H7 (cell line): ENCODE measurements at regions not wholly inside any gene's neighbourhood (a gene's known extent, or its start where the extent isn't known, plus 50 kb on each side); places are given as distances from the start of the nearest gene placed in this dataset.
"Not testable (repeated sequence)": the region's sequence is repeated elsewhere in the genome, so short reads cannot be mapped to it uniquely, and the experiment has no call there.

Experiments used
- DNase-seq: peaks from one replicate; pipeline ENCODE4 v3.0.0; 2012
- H3K27me3 ChIP-seq: 2 replicates; pipeline ENCODE4 v1.6.0; 2011; ENCODE audit warnings: mild to moderate bottlenecking, low read length; ENCODE audit not compliant: control insufficient read depth, insufficient read depth
- H3K36me3 ChIP-seq: replicated peaks from 2 replicates; pipeline ENCODE4 v1.5.1; 2011; ENCODE audit warnings: low read length; ENCODE audit not compliant: control insufficient read depth, insufficient read depth
- H3K4me3 ChIP-seq: 2 replicates; pipeline ENCODE4 v1.5.1; 2011; ENCODE audit warnings: low read depth, mild to moderate bottlenecking, control low read depth, low read length, moderate library complexity; ENCODE audit not compliant: insufficient read depth

DNA sequence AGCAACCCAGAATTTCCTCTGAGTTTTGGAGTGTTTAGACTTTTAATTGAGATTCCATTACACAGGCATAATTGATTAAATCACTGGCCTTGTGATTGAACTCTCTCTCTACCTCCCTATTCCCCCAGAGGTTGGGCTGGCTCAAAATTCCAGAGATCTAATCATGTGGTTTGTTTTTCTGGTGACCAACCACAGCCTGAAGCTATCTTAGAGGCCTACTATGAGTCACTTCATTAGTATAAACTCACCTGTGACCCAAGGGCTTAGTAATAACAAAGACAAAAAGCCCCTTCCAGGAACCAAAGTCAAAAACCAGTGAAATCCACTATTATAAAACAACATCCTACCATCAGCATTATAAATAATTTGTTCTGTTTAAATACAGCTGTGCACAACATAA is 992.5 kb upstream of the CITED2 start:
- no peaks in the 10 kb centered on the region for H3K27me3 ChIP-seq
- no peak for DNase-seq
- H3K4me3 ChIP-seq: no peak overlapping the region
- H3K36me3 ChIP-seq: no peaks in the 10 kb centered on the region

DNA sequence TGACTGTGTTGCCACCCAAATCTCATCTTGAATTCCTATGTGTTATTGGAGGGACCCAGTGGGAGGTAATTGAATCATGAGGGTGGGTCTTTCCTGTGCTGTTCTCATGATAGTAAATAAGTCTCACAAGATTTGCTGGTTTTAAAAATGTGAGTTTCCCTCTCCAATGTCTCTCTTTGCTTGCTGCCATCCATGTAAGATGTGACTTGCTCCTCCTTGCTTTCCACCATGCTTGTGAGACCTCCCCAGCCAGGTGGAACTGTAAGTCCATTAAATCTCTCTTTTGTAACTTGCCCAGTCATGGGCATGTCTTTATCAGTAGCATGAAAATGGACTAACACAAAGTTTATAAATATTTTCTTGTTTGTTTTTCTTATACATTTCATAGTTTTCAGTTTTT is 990.5 kb upstream of the CITED2 start:
- Histone ChIP-seq H3K27me3 (no peaks in the 10 kb centered on the region), H3K4me3 (no peak overlapping the region), H3K36me3 (no peaks in the 10 kb centered on the region)
- no peak for DNase-seq

DNA sequence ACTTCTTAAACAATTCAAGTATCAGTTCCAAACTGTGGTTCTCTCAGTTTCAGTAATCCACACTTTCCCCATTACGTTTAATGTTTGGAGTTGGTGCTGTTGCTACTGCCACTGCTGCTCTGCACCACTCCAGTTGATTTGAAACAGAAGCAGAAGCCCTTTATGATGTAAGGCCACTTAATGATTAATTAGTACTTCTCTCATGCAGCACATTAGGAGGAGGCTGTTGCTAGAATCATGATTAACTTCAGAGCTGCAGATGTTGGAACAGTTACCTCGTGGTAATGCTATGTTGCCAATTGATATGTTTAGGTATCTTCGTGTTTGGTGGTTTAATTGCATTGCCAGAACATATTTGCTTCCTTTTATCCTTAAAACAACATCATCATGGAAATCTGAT is 986.2 kb upstream of the CITED2 start:
- no peak for DNase-seq
- no peaks in the 10 kb centered on the region for H3K36me3 ChIP-seq
- H3K4me3 ChIP-seq: no peak overlapping the region
- H3K27me3 ChIP-seq: no peaks in the 10 kb centered on the region

DNA sequence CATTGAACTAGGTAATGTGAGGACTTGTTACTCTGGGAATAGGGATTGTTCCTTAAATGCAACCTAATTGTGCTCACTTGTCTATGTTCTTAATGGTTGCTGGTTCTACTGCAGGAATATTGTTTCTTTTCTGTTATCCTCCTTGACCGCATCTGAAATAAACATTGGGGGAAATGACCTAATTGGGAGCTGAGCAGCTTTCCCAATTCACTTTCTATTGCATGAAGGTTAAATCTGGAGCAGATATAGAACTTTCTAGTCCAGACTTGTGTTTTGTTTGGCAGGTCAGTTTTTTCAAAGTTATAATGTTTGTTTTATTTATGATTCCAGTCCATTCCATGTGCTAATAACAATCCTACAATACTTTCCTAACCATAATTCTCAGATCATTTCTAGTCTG is 981.0 kb upstream of the CITED2 start:
- no peak for DNase-seq
- Histone ChIP-seq H3K27me3 (no peaks in the 10 kb centered on the region), H3K4me3 (no peak overlapping the region), H3K36me3 (no peaks in the 10 kb centered on the region)

DNA sequence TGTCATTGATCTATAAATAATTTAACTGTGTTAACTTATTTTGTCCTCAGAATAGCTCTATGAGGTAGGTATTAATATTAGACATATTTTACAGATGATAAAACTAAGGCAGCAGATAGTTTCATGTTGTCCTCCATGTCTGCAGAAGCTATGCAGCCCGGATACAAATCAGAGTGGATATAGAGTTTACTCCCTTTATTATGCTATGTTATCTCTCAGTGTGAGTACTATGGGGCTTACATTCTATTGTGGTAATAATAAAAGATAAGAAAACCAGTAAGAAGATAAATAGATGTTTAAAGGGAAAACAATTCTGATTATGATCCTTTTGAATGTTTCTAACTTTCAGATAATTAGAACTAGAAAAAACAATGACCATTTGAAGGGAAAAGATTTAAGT is 979.8 kb upstream of the CITED2 start:
- no peak for DNase-seq
- Histone ChIP-seq H3K4me3 (no peak overlapping the region), H3K27me3 (no peaks in the 10 kb centered on the region), H3K36me3 (no peaks in the 10 kb centered on the region)

DNA sequence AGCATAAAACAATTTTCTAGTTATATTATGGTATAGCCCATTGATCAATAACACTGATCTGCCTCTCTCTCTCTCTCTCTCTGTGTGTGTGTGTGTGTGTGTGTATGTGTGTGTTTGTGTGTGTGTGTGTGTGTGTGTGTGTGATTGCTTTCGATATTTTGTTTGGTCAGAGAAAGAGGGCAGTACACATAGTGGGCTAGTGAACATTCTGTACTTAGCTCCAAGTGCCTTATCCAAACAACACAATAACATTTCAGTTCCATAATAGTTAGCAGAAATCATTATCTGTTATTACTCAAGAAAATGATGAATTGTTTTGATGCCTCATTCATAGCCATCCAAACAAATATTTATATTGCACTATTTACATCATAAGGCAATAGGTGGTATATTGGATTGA is 979.1 kb upstream of the CITED2 start:
- H3K4me3 ChIP-seq: no peak overlapping the region
- H3K36me3 ChIP-seq: no peaks in the 10 kb centered on the region
- no peak for DNase-seq
- no peaks in the 10 kb centered on the region for H3K27me3 ChIP-seq

DNA sequence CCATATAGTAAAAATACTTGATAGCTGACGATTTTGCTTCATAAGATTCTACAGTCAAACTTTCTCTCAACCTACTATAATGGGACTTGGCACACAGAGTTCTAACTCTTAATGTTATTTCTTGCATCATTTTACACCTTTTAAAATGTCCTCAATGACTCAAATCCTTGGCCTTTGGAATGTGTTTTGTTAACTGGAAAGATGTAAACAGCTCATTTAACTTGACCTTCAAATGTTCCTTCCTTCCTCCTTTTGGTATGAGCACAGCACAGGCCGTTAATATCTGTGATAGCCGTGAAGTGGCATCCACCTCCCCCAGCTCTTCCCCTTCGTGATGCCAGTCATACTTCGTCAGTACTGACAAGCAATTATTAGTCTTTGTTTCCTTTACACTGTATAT is 972.0 kb upstream of the CITED2 start:
- Histone ChIP-seq H3K36me3 (no peaks in the 10 kb centered on the region), H3K4me3 (no peak overlapping the region), H3K27me3 (no peaks in the 10 kb centered on the region)
- DNase-seq: no peak

DNA sequence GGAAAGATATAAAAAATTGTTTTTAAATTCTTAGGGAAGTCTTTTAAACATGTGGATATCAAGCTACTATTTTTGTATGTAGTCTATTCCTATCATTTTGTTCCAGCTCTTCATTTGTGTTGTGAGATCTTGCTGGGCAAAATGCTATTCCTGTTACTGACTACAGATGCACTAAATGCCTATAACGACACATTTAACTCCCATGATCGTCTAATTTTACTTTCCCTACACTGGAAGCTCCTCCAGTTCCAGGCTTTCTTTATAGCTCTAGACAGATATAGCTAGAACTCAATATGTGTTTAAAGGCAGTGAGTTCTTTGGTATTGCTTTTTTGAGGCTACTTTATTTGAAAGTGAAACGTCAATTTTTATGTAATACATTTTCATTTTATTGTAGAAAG is 971.5 kb upstream of the CITED2 start:
- no peaks in the 10 kb centered on the region for H3K27me3 ChIP-seq
- H3K36me3 ChIP-seq: no peaks in the 10 kb centered on the region
- no peak overlapping the region for H3K4me3 ChIP-seq
- DNase-seq: no peak

DNA sequence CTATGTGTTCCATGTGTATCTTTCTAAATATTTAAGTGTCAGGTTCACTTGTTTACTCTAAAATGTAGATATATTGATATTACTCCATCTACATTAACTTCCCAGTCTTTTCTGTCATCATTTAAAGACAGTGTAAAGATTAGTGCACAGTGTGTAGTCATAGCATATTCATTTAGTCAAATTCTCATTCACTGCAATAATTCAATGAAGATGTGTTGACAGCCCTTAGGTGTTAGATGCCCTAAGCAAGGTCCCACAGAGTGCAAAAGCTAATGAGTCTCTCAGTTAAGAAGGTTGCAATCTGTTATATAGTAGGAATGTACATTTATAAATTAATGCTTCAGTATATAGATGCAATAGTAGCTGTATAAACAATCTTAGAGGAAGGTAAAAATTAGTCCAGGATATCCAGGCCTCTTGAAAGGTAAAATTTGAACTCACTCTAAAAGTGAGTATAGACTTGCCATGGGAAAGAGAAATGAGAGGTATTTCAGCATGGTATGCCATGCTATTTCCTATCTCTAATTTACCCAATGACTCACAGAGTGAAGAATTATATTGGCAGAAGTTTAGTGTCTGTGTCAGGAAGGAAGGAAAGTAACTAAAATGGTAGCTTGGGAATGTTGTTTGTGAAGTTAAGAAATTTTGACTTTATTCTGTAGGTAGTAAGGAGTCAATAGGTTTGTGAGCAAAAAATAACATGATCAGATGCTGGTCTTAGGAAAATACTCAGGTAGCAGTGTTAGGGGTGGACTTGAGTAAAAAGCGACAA is 969.9 kb upstream of the CITED2 start:
- Histone ChIP-seq H3K4me3 (no peak overlapping the region), H3K27me3 (no peaks in the 10 kb centered on the region), H3K36me3 (no peaks in the 10 kb centered on the region)
- DNase-seq: no peak

DNA sequence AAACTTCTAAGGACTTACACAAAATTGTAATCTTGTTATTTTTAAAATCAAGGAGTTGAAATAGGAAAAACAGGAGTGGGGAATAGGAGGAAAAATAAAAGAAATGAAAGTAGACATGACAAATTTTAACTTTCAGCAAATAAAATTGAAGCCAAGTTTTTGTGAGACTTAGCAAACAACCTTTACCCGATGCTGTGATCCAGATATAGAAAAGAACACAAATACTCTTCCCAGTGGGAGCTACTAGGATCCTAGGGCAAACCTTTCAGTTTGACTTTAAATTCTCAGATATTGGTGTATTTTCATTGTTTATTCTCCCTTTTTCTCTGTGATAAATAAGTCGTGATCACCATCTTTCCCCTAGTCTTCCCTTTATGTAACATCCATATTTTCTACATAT is 968.7 kb upstream of the CITED2 start:
- no peak overlapping the region for H3K4me3 ChIP-seq
- no peaks in the 10 kb centered on the region for H3K36me3 ChIP-seq
- no peaks in the 10 kb centered on the region for H3K27me3 ChIP-seq
- DNase-seq: no peak

DNA sequence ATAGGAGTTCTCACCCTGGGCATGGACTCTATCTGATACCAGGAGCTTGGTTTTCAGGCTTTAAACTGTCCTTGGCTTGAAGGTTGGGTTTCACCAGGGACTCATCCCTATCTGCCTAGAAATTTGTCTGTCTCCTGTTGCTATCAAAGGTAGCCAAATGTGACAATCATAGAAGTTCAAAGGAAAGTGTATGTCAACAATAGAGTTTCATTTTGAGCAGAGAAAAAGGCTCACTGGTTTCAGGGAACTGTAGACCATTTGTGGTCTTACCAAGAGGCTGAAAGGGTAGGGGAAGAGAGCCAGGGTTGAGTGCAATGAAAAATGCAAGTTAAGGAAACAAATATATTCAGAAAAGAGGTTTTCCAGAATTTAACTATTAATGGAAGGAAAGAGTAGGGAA is 966.8 kb upstream of the CITED2 start:
- no peak for DNase-seq
- Histone ChIP-seq H3K27me3 (no peaks in the 10 kb centered on the region), H3K4me3 (no peak overlapping the region), H3K36me3 (no peaks in the 10 kb centered on the region)

DNA sequence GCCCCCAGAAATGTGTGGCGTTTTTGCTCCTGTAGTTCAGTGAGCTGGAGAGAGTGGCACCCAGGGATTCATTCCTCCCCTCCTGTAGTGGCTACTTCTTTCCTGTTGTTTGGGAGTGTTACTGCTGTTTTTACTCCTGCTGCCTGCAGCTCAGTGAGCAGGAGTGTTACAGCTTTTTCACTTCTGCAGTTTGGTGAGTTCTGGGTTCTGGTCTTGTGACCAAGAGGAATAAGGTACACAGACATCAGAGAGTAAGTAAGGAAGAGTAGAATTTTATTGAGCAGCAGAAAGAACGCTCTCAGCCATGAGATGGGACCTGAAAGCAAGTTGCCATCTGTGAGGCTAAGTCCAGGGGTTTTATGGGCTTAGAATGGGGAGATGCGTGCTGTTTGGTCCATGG is 966.3 kb upstream of the CITED2 start:
- DNase-seq: no peak
- Histone ChIP-seq H3K4me3 (no peak overlapping the region), H3K36me3 (no peaks in the 10 kb centered on the region), H3K27me3 (no peaks in the 10 kb centered on the region)

DNA sequence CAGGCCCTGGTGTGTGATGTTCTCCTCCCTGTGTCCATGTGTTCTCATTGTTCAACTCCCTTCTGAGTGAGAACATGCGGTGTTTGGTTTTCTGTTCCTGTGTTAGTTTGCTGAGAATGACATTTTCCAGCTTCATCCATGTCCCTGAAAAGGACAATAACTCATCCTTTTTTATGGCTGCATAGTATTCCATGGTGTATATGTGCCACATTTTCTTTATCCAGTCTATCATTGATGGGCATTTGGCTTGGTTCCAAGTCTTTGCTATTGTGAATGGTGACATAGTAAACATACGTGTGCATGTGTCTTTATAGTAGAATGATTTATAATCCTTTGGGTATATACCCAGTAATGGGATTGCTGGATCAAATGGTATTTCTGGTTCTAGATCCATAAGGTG is 964.6 kb upstream of the CITED2 start:
- not testable (repeated sequence) for H3K4me3 ChIP-seq, H3K27me3 ChIP-seq, DNase-seq, H3K36me3 ChIP-seq

DNA sequence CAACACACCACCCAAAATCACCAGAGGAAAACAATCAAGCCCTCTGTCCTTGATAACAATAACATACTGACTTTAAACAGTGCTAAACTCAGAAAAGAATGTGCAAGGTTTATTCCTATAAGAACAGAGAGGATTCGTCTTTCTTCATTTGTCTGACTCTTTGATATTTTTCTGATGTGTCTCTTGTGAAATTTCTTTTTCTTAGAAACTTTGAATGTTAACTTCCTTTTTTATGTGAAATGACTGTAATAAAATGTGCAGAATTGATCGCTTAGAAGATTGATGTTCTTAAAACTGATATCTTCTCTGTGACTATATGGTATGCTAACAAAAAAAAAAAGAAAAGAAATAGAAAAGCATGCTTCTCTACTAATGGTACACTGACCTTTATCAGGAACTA is 947.4 kb upstream of the CITED2 start:
- DNase-seq: no peak
- H3K27me3 ChIP-seq: no peaks in the 10 kb centered on the region
- no peaks in the 10 kb centered on the region for H3K36me3 ChIP-seq

DNA sequence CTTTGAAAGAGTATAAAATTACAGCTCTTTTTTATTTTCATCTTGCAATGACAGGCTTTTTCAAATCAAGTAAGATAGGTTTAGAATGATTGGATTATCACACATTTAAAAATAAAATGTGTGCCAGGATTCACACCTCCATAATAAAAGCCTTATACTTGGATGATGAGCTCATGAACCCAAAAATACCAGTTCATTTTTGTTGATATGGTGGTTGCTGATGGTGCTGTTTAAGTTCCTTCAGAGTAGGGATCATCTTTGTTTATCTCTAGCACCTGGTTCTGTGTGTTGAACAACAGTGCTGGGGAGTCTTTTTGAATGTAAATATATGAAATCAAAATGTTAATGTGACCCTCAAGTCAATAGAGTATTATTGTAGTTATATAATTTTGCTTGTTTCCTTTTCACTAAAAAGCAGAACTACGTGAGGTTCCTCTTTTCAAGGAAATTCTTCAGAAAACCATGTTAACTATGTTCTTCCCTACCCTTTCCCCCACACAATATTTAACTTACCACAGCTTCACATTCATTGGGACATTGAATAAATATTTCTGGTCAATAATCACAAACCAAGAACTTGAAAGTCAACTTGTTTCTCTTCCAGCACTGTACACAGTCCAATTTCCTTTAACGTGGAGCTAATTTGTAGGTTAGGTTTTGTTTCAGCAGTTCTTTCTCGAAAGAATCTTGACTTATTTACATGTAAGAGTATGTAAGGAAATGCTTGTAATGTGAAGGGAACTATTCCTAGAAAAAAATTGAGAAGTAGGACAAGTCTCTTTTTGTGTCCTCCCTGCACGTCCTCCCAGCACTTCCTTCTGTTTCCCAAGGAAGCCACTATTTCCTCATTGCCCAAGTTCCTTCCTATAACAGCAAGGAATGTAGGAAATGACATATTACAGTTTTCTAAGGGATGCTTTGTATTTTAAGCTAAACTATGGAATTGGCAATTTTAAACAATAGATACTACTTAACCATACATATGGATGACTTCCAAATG is 945.9 kb upstream of the CITED2 start:
- no peak for DNase-seq
- Histone ChIP-seq H3K36me3 (no peaks in the 10 kb centered on the region), H3K27me3 (no peaks in the 10 kb centered on the region), H3K4me3 (no peak overlapping the region)

More for the DNA sequence above, 947.4 kb upstream of the CITED2 start:
- H3K4me3 ChIP-seq: no peak overlapping the region
